ENCODE measurements at regions not wholly inside any gene's neighbourhood (a gene's known extent, or its start where the extent isn't known, plus 50 kb on each side); places are given as distances from the start of the nearest gene placed in this dataset.

GRCh38 chr11:101770648-101771047 is 144.2 kb upstream of the CEP126 start:
- TF ChIP-seq MXI1 (IDR thresholded peaks at IDR 0.05; ENCODE audit: low read depth, low read length) (no peak), USF1 (IDR thresholded peaks at IDR 0.05; ENCODE audit: borderline replicate concordance, low read depth) (no peak), REST (IDR thresholded peaks at IDR 0.05; ENCODE audit: low read depth, low read length) (no peak), MAX (IDR thresholded peaks at IDR 0.05; ENCODE audit: low read depth) (no peak), CTCF (IDR thresholded peaks at IDR 0.05) (no peak), RAD21 (IDR thresholded peaks at IDR 0.05; ENCODE audit: low read length) (no peak), POLR2AphosphoS5 (IDR thresholded peaks at IDR 0.05; ENCODE audit: low read depth, low read length) (no peak), EZH2phosphoT487 (IDR thresholded peaks at IDR 0.05; ENCODE audit: borderline replicate concordance, low read depth) (no peak), CHD2 (IDR thresholded peaks at IDR 0.05; ENCODE audit: low read length, partially characterized antibody) (no peak), GATA2 (CRISPR knock-in tag; IDR thresholded peaks at IDR 0.05) (no peak), YY1 (IDR thresholded peaks at IDR 0.05; ENCODE audit: low read depth) (no peak), ZBTB33 (IDR thresholded peaks at IDR 0.05; ENCODE audit: borderline replicate concordance, low read depth) (no peak), RFX5 (IDR thresholded peaks at IDR 0.05; ENCODE audit: low read length) (no peak), TAF1 (IDR thresholded peaks at IDR 0.05; ENCODE audit: borderline replicate concordance, low read depth, low read length) (no peak)

Measured in SK-N-SH (cell line).